ENCODE measurements at regions not wholly inside any gene's neighbourhood (a gene's known extent, or its start where the extent isn't known, plus 50 kb on each side); places are given as distances from the start of the nearest gene placed in this dataset.
"Not testable (repeated sequence)": the region's sequence is repeated elsewhere in the genome, so short reads cannot be mapped to it uniquely, and the experiment has no call there.

- peak; percentile 0 for DNase-seq
Measured at GRCh38 chr3:25897019-25897418, 107.1 kb downstream of the OXSM start.

- DNase-seq, result no peak
Measured at GRCh38 chr3:25899352-25900101, 109.6 kb downstream of the OXSM start.

- no peak for DNase-seq
Measured at GRCh38 chr3:25900161-25900560, 110.3 kb downstream of the OXSM start.

GRCh38 chr3:25901796-25902195 lies 111.9 kb downstream of the OXSM start:
- no peak for DNase-seq

- DNase-seq, result no peak
Measured at GRCh38 chr3:25902586-25902985, 112.7 kb downstream of the OXSM start.

GRCh38 chr3:25903371-25904129 lies 113.7 kb downstream of the OXSM start:
- no peak for DNase-seq

- DNase-seq, result no peak
Measured at GRCh38 chr3:25904206-25904605, 114.3 kb downstream of the OXSM start.

GRCh38 chr3:25906132-25906906 lies 116.4 kb downstream of the OXSM start:
- DNase-seq, result no peak

- DNase-seq, result no peak
Measured at GRCh38 chr3:25907081-25907480, 117.2 kb downstream of the OXSM start.

- DNase-seq, result no peak
Measured at GRCh38 chr3:25910105-25910504, 120.2 kb downstream of the OXSM start.

GRCh38 chr3:25910997-25911396 lies 121.1 kb downstream of the OXSM start:
- DNase-seq, result no peak

GRCh38 chr3:25911525-25912295 lies 121.8 kb downstream of the OXSM start:
- no peak for DNase-seq

- DNase-seq, result no peak
Measured at GRCh38 chr3:25913179-25913578, 123.3 kb downstream of the OXSM start.

GRCh38 chr3:25915673-25916072 lies 125.8 kb downstream of the OXSM start:
- DNase-seq, result no peak

- no peak for DNase-seq
Measured at GRCh38 chr3:25916321-25916720, 126.4 kb downstream of the OXSM start.

- DNase-seq, result not testable (repeated sequence)
Measured at GRCh38 chr3:25931967-25932366, 142.1 kb downstream of the OXSM start.

GRCh38 chr3:25938566-25939325 lies 148.9 kb downstream of the OXSM start:
- no peak for DNase-seq

GRCh38 chr3:25940935-25941334 lies 151.0 kb downstream of the OXSM start:
- no peak for DNase-seq

GRCh38 chr3:25944329-25944728 lies 154.4 kb downstream of the OXSM start:
- peak; percentile 42 for DNase-seq

- no peak for DNase-seq
Measured at GRCh38 chr3:25945366-25945765, 155.5 kb downstream of the OXSM start.

GRCh38 chr3:25945836-25946235 lies 155.9 kb downstream of the OXSM start:
- no peak for DNase-seq

GRCh38 chr3:25952133-25952532 lies 162.2 kb downstream of the OXSM start:
- no peak for DNase-seq
